ENCODE measurements at regions not wholly inside any gene's neighbourhood (a gene's known extent, or its start where the extent isn't known, plus 50 kb on each side); places are given as distances from the start of the nearest gene placed in this dataset.

DNA sequence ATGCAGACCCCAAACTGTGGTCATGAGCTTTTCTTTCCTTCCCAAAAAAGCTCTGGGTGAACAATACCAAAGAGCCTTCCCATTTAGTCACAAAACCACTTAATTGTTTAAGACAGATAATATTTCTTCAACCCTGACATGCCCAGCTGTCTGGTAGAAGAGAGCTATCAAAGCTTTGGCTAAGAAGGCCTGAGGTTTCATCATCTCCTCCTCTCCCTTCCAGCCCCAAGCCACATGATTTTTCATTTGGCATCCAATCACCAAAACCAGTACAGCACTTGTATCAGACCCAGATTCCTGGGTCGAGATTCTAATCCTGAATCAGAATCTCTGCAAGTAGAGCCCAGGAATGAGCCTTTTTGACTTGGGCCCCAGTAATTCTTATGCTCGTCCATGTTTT lies 199.6 kb upstream of the TMEM260 start:
- H3K9me3 ChIP-seq: no peaks in the 10 kb centered on the region
- WGBS, 2 donors: 71 to 80% methylated on average over 2 of the region's 2 CpGs
- no peaks in the 10 kb centered on the region for H3K36me3 ChIP-seq (ENCODE audit: low read depth, missing control alignments)
- H3K27me3 ChIP-seq: no peaks in the 10 kb centered on the region
- H3K27ac ChIP-seq: no peak overlapping the region
- no peak for DNase-seq
- TF ChIP-seq, protein P1, sequence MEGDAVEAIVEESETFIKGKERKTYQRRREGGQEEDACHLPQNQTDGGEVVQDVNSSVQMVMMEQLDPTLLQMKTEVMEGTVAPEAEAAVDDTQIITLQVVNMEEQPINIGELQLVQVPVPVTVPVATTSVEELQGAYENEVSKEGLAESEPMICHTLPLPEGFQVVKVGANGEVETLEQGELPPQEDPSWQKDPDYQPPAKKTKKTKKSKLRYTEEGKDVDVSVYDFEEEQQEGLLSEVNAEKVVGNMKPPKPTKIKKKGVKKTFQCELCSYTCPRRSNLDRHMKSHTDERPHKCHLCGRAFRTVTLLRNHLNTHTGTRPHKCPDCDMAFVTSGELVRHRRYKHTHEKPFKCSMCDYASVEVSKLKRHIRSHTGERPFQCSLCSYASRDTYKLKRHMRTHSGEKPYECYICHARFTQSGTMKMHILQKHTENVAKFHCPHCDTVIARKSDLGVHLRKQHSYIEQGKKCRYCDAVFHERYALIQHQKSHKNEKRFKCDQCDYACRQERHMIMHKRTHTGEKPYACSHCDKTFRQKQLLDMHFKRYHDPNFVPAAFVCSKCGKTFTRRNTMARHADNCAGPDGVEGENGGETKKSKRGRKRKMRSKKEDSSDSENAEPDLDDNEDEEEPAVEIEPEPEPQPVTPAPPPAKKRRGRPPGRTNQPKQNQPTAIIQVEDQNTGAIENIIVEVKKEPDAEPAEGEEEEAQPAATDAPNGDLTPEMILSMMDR (IDR thresholded peaks at IDR 0.05): no peak
- no peak for TF ChIP-seq POLR2A (IDR thresholded peaks at IDR 0.05)
- no peaks in the 10 kb centered on the region for H3K4me1 ChIP-seq
- intact Hi-C loops (cut with DNase I; ENCODE audit: low total_unique reads): no loop called here
- H3K4me3 ChIP-seq: no peak overlapping the region

DNA sequence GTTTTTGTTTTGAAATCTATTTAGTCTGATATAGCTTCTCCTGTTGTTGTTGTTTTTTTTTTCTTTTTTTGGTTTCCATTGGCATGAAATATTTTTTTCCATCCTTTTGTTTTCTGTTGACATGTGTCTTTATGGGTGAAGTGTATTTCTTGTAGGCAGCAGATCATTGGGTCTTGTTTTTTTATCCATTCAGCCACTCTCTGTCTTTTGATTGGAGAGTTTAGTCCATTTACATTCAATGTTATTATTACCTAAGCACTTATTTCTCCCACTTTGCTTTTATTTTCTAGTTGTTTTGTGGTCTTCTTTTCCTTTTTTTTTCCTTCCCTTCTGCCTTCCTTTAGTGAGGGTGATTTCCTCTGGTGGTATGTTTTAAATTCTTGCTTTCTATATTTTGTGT lies 193.6 kb upstream of the TMEM260 start:
- Histone ChIP-seq H3K4me1 (no peaks in the 10 kb centered on the region), H3K36me3 (ENCODE audit: low read depth, missing control alignments) (no peaks in the 10 kb centered on the region), H3K27me3 (no peaks in the 10 kb centered on the region), H3K4me3 (no peak overlapping the region), H3K9me3 (no peaks in the 10 kb centered on the region), H3K27ac (no peak overlapping the region)
- TF ChIP-seq, protein P1 (IDR thresholded peaks at IDR 0.05): no peak
- no peak for TF ChIP-seq POLR2A (IDR thresholded peaks at IDR 0.05)
- DNase-seq: no peak
- intact Hi-C loops (cut with DNase I; ENCODE audit: low total_unique reads): no loop called here

DNA sequence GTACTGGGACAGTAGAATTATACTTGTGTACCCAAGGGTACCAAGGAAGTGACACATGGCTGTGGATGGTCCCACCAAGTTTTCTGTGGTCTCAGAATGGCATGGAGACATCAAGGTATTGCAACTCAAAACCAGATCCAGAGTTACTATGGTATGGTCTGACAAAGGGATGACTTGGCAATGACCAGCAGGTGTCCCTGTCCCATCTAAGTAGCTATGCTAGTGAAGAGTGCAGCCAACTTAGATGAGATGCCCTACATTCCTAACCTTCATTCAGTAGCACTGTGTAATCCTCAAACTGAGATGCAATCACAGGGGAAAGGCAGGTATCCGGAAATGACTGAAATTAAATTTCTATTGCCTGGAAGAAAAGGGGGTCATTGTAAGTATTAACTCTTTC lies 188.7 kb upstream of the TMEM260 start:
- no peak for TF ChIP-seq POLR2A (IDR thresholded peaks at IDR 0.05)
- TF ChIP-seq, protein P1 (IDR thresholded peaks at IDR 0.05): no peak
- no peak overlapping the region for H3K27ac ChIP-seq
- intact Hi-C loops (cut with DNase I; ENCODE audit: low total_unique reads): no loop called here
- DNase-seq: no peak
- WGBS, 2 donors: 83% methylated on average over 1 of the region's 1 CpG
- H3K4me1 ChIP-seq: no peaks in the 10 kb centered on the region
- no peaks in the 10 kb centered on the region for H3K9me3 ChIP-seq
- H3K27me3 ChIP-seq: no peaks in the 10 kb centered on the region
- H3K36me3 ChIP-seq (ENCODE audit: low read depth, missing control alignments): no peaks in the 10 kb centered on the region
- no peak overlapping the region for H3K4me3 ChIP-seq

DNA sequence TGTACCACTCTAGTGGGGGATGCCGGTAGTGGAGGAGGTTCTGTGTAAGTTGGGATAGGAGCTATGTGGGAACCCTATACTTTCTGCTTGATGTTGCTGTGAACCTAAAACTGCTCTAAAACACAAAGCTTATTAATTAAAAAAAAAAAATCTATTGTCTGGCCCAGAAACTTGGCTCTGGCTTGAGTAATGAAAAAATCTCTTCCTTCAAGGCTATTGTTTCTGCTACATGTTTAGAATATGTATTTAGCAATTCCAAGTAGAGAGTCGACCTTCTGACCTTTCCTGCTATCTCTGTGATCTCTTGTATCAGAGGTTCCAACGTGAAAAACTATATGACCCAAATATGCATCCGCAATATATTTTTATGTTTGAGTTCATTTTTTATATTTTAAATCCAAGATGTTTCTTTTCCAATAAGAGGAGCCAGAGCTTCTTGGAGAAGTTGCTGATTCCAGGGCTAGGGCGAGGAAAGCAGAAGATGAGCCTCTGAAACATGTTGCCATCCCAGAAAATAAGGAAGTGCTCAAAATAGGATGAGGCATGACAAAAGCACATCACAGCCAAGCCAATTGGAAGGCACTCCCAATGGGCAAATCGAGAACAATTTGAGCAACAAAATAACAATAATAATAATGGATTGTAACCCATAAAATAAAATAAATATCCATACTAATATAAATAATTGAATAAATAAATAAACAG lies 184.6 kb upstream of the TMEM260 start:
- TF ChIP-seq POLR2A (IDR thresholded peaks at IDR 0.05): no peak
- TF ChIP-seq, protein P1 (IDR thresholded peaks at IDR 0.05): no peak
- no peaks in the 10 kb centered on the region for H3K9me3 ChIP-seq
- WGBS, 2 donors: 86 to 87% methylated on average over 6 of the region's 6 CpGs
- no peaks in the 10 kb centered on the region for H3K4me1 ChIP-seq
- intact Hi-C loops (cut with DNase I; ENCODE audit: low total_unique reads): no loop called here
- H3K27me3 ChIP-seq: no peaks in the 10 kb centered on the region
- H3K27ac ChIP-seq: no peak overlapping the region
- no peak overlapping the region for H3K4me3 ChIP-seq
- no peaks in the 10 kb centered on the region for H3K36me3 ChIP-seq (ENCODE audit: low read depth, missing control alignments)
- DNase-seq: no peak

Data from testis (tissue), 2 donors.